ENCODE measurements at regions not wholly inside any gene's neighbourhood (a gene's known extent, or its start where the extent isn't known, plus 50 kb on each side); places are given as distances from the start of the nearest gene placed in this dataset.

DNA sequence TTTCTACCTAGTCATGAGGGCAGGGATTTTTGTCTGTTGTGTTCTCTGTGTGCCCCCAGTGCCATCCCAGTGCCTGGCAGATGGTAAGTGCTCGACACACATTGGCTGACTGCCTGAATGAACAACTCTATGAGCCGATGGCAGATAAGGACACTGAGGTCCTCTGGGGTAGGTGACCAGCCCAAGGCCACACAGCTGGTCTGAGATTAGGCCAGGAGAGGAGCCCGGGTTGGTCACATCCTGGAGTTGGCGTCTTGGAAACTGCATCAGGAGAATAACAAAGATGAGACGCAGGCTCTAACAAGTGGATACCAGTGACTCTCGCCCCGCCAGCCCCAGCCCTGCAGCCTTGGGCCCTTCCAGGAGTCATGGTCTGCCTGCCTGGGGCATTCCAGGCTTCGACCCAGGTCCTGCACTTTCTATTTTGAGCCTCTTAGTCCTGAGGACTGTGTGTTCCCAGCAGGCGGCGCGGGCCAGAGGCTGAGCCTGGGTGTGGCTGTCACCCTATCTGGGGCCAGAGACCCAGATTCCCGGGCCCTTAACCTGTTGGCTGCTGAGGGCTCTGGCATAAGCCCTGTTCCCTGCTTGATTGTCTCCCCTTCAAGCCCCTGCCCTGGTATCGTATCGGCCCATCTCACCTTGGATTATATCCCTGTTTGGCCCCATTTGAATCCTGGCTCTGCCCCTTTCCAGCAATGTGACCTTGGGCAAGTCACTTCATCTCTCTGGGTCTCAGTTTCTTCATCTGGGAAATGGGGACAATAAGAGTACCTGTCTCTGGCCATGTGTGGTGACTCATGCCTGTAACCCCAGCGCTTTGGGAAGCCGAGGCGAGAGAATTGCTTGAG lies 88.3 kb downstream of the CEBPB start:
- TF ChIP-seq, protein P1, sequence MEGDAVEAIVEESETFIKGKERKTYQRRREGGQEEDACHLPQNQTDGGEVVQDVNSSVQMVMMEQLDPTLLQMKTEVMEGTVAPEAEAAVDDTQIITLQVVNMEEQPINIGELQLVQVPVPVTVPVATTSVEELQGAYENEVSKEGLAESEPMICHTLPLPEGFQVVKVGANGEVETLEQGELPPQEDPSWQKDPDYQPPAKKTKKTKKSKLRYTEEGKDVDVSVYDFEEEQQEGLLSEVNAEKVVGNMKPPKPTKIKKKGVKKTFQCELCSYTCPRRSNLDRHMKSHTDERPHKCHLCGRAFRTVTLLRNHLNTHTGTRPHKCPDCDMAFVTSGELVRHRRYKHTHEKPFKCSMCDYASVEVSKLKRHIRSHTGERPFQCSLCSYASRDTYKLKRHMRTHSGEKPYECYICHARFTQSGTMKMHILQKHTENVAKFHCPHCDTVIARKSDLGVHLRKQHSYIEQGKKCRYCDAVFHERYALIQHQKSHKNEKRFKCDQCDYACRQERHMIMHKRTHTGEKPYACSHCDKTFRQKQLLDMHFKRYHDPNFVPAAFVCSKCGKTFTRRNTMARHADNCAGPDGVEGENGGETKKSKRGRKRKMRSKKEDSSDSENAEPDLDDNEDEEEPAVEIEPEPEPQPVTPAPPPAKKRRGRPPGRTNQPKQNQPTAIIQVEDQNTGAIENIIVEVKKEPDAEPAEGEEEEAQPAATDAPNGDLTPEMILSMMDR (IDR thresholded peaks at IDR 0.05): no peak

DNA sequence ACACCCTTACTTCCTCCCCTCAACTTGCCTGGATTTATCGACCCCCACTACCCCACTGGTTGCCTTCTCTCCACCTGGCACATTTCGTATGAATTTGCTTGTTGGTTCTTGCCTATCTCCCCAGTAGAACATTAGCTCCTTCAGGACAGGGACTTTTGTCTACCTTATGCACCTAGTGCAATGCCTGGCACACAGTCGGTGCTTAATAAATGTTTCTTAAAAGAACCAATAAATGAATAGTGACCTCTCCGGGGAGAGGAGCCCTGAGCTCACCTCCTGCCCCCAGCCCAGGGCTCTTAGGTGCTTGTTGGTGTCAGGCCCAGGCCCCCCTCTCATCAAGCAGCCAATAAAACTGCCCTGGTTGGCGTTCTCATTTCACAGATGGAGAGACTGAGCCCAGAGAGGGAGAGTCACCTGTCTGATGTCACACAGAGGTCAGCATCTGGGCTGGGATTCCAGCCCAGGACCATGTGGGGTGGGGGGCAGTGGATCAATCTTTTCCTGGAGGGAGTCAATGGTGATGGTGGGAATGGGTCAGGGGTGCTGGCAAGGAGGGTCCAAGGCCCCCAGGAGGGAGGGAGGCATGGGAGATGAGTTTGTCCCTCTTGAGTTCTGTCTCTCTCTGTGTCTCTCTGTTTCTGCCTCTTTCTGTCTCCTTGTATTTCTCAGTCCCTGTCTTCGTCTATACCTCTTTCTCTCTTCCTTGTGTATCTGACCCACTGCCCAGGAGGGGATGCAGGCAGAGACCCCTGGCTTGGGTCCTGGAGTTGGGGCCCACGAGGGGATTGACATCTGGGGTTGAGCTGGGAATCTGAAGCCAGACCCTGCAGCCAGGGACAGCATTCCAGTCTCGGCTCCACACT lies 89.6 kb downstream of the CEBPB start:
- TF ChIP-seq, protein P1 (IDR thresholded peaks at IDR 0.05): no peak

DNA sequence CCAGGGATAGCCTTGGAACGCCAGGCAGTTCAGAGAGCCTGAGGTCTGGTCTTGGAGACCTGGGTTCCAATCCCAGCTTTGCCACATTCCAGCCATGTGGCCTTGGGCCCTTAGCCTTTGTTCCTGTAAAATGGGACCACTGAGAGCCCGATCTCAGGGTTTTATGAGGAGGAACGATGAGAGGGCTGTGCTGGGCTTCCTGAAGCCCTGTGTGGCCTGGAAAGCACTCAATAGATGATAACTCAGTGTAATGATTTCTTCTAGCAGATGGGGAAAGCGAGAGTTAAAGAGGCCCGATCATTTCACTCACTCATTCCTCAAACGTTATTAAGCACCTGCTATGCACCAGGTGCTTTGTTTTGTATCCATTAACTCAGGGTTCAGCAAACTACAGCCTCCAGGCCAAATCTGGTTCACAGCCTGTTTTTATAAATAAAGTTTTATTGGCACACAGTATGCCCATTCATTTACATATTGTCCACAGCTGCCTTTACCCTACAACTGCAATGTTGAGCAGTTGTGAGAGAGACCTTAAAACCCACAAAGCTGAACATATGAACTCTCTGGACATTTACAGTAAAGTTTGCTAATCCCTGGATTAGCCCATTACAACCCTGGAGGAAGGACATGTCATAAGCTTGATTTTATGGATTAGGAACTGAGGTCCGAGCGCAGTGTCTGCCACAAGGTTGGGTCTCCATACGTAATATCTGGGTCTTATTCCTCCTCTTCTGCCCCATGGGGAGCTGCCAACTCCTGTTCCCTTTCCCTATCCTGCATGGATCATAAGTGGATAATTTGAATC lies 90.4 kb downstream of the CEBPB start:
- TF ChIP-seq, protein P1 (IDR thresholded peaks at IDR 0.05): no peak

DNA sequence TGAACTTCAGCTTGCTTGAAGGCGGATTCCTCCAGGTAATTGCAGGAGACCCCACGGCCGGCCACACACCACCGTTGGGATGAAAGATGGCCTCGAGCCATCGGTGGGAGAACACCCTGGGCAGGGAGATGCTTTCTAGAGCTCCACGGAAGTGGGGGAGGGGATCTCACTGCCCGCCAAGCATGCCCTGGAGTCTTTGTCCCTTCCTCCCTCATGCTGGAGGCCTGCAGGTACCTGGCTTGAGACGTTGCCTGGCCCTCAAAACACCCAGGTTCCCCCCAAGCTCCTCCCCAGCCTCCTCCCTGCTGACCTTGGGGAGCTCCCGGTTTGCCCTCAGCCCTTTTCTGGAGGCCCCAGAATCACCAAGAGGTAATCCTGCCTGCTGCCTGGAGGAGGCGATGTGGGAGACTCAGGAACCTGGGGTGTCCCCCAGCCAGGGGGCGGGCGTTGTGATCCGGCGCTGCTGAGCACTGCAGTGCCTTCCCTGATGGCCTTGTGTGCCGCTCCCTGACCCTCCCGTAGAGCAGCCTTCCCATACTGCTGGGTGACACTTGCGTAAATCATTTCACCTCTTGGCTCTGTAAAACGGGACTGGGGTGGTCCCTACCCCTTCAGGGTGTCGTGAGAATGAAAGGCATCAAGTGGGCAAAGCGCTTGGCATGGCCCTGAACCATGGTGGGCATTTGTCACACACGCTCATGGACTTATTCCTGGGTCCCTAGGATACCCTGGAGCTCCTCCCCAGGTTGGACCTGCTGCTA lies 91.4 kb downstream of the CEBPB start:
- TF ChIP-seq, protein P1 (IDR thresholded peaks at IDR 0.05): no peak

DNA sequence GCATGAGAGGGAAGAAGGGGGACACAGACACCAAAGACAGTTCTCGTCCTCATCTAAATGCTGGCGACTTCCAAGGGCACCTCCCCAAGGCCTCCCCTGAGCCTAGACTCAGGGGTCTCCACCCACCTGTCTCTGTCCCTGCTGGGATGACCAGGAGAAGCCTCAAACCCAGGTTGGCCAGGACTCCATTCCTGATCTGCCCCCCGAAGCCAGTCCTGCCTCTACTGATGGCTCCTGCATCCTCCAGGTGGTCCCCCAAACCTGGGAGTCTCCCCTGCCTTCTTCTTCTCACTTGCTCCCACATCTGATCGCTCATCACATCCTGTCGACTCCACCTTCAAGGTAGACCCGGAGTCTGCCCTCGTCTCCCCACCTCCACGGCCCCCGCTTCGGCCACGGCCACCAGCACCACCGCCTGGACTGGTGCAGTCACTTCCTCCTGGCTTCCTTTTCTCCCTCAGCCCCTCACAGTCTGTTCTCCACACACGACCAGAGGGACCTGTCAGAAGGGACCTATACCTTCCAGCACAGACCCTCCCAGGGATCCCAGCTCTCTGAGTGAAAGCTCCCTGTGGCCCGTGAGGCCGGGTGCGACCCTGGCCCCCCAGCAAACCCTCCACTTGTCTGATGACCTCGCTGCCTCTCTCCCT lies 92.1 kb downstream of the CEBPB start:
- TF ChIP-seq, protein P1 (IDR thresholded peaks at IDR 0.05): no peak

DNA sequence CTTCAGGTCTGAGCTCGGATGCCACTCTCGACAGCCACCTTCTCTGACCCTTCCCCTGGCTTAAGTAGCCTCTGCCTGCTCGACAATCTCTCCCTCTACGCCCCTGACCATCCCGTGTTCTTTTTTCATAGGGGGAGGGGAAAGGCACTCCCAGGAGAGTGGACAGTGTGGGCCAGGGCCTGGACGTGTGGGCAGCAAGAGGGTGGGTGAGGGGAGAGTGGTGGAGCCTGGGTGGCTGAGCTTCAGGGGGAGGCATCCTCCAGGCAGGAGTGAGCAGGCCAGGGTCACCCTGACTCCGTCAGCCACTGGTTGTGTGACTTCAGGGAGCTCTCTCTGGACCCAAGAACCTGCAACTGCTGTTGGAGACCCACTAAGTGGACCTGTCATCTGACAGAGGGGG lies 92.7 kb downstream of the CEBPB start:
- TF ChIP-seq, protein P1 (IDR thresholded peaks at IDR 0.05): no peak

Data from LNCAP (cell line).